ENCODE measurements at regions not wholly inside any gene's neighbourhood (a gene's known extent, or its start where the extent isn't known, plus 50 kb on each side); places are given as distances from the start of the nearest gene placed in this dataset.

DNA sequence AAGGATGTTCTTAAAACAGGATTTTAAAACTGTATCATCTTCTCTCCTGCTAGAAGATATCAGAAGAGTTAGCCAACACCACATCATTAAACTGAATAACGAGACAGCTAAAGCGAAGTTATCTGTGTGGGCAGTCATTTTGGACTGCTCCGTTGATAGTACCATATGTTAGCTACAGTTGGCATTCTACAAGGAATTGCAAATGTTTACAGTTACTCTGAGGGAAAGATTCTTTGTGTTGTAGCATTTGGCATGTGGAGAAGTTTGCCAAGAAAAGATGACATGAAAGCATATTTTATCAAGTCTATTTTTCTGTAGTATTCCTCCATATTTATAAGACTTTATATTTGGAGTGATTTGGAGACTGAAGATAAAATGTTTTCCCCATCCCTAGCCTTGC, 464.4 kb upstream of the POM121L12 start:
- no peak for TF ChIP-seq FOXM1 (IDR thresholded peaks at IDR 0.05; ENCODE audit: borderline replicate concordance, low read depth)
- TF ChIP-seq ZBTB7A (IDR thresholded peaks at IDR 0.05; ENCODE audit: low read depth): no peak
- no peak for TF ChIP-seq RAD21 (IDR thresholded peaks at IDR 0.05; ENCODE audit: low read depth)
- TF ChIP-seq, protein P1, sequence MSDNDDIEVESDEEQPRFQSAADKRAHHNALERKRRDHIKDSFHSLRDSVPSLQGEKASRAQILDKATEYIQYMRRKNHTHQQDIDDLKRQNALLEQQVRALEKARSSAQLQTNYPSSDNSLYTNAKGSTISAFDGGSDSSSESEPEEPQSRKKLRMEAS (IDR thresholded peaks at IDR 0.05): no peak
- no peak for TF ChIP-seq NFIC (IDR thresholded peaks at IDR 0.05)
- TF ChIP-seq CREB1 (IDR thresholded peaks at IDR 0.05; ENCODE audit: low read depth): no peak
- TF ChIP-seq YY1 (IDR thresholded peaks at IDR 0.05; ENCODE audit: low read depth): no peak
- TF ChIP-seq TCF12 (IDR thresholded peaks at IDR 0.05; ENCODE audit: low read depth): no peak
- no peak for TF ChIP-seq EGR1 (IDR thresholded peaks at IDR 0.05)

DNA sequence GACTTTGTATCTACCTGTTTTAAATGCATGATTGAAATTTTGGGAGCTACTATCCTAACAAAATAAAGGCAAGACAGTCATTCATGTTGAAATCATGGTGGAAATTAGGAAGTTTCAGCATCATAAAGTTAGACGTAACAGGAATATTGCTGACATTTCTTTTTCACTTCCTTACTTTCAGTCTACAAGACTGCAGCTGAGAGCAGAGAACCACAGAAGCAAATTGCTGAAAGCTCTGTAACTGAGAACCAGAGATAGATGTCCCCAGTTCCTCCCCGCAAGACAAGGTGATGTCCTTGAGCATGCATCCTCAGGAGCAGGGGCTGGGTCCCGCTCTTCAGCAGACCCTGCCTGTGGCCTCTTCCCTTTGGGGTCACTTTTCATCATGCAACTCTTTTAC, 466.3 kb upstream of the POM121L12 start:
- no peak for TF ChIP-seq CREB1 (IDR thresholded peaks at IDR 0.05; ENCODE audit: low read depth)
- TF ChIP-seq FOXM1 (IDR thresholded peaks at IDR 0.05; ENCODE audit: borderline replicate concordance, low read depth): no peak
- no peak for TF ChIP-seq TAF1 (IDR thresholded peaks at IDR 0.05; ENCODE audit: low read depth)
- TF ChIP-seq TCF12 (IDR thresholded peaks at IDR 0.05; ENCODE audit: low read depth): no peak

DNA sequence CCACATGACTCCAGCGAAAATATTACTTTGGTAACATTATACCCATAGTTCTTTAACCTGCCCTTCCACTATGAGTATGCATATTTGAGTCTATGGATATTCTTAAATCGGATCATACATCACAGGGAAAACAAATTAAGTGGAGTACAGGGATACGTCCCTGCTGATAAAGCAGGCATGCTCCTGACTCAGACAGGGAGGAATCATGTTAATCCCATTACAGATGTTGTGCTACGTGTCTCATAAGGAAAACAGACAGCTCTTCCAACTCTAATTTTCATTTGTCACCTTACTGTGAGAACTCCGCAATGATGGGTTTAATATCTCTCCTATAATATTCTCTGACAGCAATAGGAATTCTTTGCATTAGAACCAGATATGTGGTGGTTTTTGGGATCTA, 469.5 kb upstream of the POM121L12 start:
- no peak for TF ChIP-seq TCF12 (IDR thresholded peaks at IDR 0.05; ENCODE audit: low read depth)
- no peak for TF ChIP-seq TAF1 (IDR thresholded peaks at IDR 0.05; ENCODE audit: low read depth)
- TF ChIP-seq CREB1 (IDR thresholded peaks at IDR 0.05; ENCODE audit: low read depth): no peak
- no peak for TF ChIP-seq FOXM1 (IDR thresholded peaks at IDR 0.05; ENCODE audit: borderline replicate concordance, low read depth)
- no peak for TF ChIP-seq RAD21 (IDR thresholded peaks at IDR 0.05; ENCODE audit: low read depth)
- no peak for TF ChIP-seq ZBTB7A (IDR thresholded peaks at IDR 0.05; ENCODE audit: low read depth)
- TF ChIP-seq, protein P1 (IDR thresholded peaks at IDR 0.05): no peak
- no peak for TF ChIP-seq CEBPB (IDR thresholded peaks at IDR 0.05)
- TF ChIP-seq, protein P2, sequence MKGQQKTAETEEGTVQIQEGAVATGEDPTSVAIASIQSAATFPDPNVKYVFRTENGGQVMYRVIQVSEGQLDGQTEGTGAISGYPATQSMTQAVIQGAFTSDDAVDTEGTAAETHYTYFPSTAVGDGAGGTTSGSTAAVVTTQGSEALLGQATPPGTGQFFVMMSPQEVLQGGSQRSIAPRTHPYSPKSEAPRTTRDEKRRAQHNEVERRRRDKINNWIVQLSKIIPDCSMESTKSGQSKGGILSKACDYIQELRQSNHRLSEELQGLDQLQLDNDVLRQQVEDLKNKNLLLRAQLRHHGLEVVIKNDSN (IDR thresholded peaks at IDR 0.05): no peak
- no peak for TF ChIP-seq EP300 (IDR thresholded peaks at IDR 0.05; ENCODE audit: borderline replicate concordance)
- TF ChIP-seq NFIC (IDR thresholded peaks at IDR 0.05): no peak
- TF ChIP-seq YY1 (IDR thresholded peaks at IDR 0.05; ENCODE audit: low read depth): no peak
- TF ChIP-seq, protein P3, sequence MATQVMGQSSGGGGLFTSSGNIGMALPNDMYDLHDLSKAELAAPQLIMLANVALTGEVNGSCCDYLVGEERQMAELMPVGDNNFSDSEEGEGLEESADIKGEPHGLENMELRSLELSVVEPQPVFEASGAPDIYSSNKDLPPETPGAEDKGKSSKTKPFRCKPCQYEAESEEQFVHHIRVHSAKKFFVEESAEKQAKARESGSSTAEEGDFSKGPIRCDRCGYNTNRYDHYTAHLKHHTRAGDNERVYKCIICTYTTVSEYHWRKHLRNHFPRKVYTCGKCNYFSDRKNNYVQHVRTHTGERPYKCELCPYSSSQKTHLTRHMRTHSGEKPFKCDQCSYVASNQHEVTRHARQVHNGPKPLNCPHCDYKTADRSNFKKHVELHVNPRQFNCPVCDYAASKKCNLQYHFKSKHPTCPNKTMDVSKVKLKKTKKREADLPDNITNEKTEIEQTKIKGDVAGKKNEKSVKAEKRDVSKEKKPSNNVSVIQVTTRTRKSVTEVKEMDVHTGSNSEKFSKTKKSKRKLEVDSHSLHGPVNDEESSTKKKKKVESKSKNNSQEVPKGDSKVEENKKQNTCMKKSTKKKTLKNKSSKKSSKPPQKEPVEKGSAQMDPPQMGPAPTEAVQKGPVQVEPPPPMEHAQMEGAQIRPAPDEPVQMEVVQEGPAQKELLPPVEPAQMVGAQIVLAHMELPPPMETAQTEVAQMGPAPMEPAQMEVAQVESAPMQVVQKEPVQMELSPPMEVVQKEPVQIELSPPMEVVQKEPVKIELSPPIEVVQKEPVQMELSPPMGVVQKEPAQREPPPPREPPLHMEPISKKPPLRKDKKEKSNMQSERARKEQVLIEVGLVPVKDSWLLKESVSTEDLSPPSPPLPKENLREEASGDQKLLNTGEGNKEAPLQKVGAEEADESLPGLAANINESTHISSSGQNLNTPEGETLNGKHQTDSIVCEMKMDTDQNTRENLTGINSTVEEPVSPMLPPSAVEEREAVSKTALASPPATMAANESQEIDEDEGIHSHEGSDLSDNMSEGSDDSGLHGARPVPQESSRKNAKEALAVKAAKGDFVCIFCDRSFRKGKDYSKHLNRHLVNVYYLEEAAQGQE (IDR thresholded peaks at IDR 0.05; ENCODE audit: low read depth): no peak
- no peak for TF ChIP-seq TEAD4 (IDR thresholded peaks at IDR 0.05)
- no peak for TF ChIP-seq EGR1 (IDR thresholded peaks at IDR 0.05)

DNA sequence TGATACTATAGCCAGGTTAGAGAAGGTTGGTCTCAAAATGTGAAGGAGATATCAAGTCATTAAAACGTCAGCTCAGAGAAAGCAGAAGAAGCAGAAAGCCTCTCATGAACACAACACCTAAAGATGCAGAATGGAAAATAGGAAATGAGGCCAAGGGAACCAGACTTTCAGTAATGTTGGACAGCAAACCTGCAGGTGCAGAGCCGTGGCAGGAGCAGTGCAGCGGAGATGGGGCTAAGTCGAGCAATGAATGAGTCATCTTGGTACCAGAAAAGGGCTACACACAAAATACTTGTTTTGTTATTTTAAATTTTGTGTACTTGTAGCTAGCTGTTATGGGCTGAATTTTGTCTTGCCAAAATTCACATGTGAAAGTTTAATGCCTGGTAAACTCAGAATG, 479.6 kb upstream of the POM121L12 start:
- TF ChIP-seq, protein P3 (IDR thresholded peaks at IDR 0.05; ENCODE audit: low read depth): no peak
- TF ChIP-seq YY1 (IDR thresholded peaks at IDR 0.05; ENCODE audit: low read depth): no peak
- TF ChIP-seq CEBPB (IDR thresholded peaks at IDR 0.05): no peak
- TF ChIP-seq TEAD4 (IDR thresholded peaks at IDR 0.05): no peak
- no peak for TF ChIP-seq RAD21 (IDR thresholded peaks at IDR 0.05; ENCODE audit: low read depth)
- TF ChIP-seq, protein P1 (IDR thresholded peaks at IDR 0.05): no peak
- TF ChIP-seq TAF1 (IDR thresholded peaks at IDR 0.05; ENCODE audit: low read depth): no peak
- TF ChIP-seq FOXM1 (IDR thresholded peaks at IDR 0.05; ENCODE audit: borderline replicate concordance, low read depth): no peak
- TF ChIP-seq TCF12 (IDR thresholded peaks at IDR 0.05; ENCODE audit: low read depth): no peak
- TF ChIP-seq EP300 (IDR thresholded peaks at IDR 0.05; ENCODE audit: borderline replicate concordance): no peak
- TF ChIP-seq NFIC (IDR thresholded peaks at IDR 0.05): no peak
- TF ChIP-seq, protein P2 (IDR thresholded peaks at IDR 0.05): no peak
- TF ChIP-seq EGR1 (IDR thresholded peaks at IDR 0.05): no peak

DNA sequence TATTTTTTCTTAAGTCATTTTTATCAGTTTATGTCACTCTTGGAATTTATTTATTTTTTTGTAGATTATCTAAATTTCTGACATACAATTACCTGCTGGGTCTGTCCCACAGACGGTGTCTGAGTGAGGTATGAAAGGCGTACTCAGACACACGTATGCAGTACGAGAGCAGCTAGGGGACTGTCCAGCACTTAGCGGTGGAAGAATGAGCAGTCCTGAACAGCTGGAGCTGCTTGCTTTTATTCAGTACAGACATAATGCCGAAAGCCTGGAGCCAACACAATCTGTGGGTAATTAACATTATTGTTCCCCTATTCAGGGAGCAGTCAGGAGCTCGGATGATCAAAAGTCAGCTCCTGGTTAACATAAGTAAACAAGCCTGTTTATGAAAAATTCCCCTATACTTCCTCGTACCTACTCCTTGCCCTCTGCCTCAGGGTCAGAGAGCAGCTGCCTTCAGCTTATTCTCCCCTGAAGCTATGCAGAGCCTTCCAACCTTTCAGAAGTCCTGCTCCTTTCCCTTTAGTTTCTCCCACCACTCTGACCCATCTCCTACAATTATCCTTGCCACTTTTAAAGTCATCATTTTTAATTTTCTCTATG, 488.0 kb upstream of the POM121L12 start:
- TF ChIP-seq FOXM1 (IDR thresholded peaks at IDR 0.05; ENCODE audit: borderline replicate concordance, low read depth): no peak
- no peak for TF ChIP-seq EP300 (IDR thresholded peaks at IDR 0.05; ENCODE audit: borderline replicate concordance)
- TF ChIP-seq RAD21 (IDR thresholded peaks at IDR 0.05; ENCODE audit: low read depth): no peak
- no peak for TF ChIP-seq NFIC (IDR thresholded peaks at IDR 0.05)
- no peak for TF ChIP-seq TAF1 (IDR thresholded peaks at IDR 0.05; ENCODE audit: low read depth)

DNA sequence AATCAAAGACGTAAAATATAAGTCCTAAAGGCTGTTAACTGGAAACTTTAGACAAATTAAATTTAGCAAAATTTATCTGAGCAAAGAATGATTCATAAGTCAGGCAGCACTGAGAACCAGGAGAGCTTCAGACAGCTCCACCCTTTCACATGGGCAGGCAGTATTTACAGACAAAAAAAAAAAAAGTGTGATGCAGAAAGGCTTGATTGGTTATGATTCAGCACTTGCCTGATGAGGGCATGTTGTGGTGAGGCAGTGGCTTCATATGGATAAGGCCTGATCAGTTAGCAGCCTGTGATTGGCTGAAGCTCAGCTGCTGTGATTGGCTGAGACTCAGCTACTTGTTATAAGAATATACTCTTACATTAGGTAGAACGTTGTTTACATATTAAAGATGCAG, 495.4 kb upstream of the POM121L12 start:
- TF ChIP-seq FOXM1 (IDR thresholded peaks at IDR 0.05; ENCODE audit: borderline replicate concordance, low read depth) (no peak), TEAD4 (IDR thresholded peaks at IDR 0.05) (no peak), ZBTB7A (IDR thresholded peaks at IDR 0.05; ENCODE audit: low read depth) (no peak), CREB1 (IDR thresholded peaks at IDR 0.05; ENCODE audit: low read depth) (no peak), TAF1 (IDR thresholded peaks at IDR 0.05; ENCODE audit: low read depth) (no peak), EGR1 (IDR thresholded peaks at IDR 0.05) (no peak), TCF12 (IDR thresholded peaks at IDR 0.05; ENCODE audit: low read depth) (no peak), CEBPB (IDR thresholded peaks at IDR 0.05) (no peak), YY1 (IDR thresholded peaks at IDR 0.05; ENCODE audit: low read depth) (no peak), EP300 (IDR thresholded peaks at IDR 0.05; ENCODE audit: borderline replicate concordance) (no peak), NFIC (IDR thresholded peaks at IDR 0.05) (no peak)
- TF ChIP-seq, protein P3 (IDR thresholded peaks at IDR 0.05; ENCODE audit: low read depth): no peak
- TF ChIP-seq, protein P1 (IDR thresholded peaks at IDR 0.05): no peak

All from Ishikawa (cell line).